Gastrocnemius medialis (tissue), 4 donors: ENCODE measurements at regions not wholly inside any gene's neighbourhood (a gene's known extent, or its start where the extent isn't known, plus 50 kb on each side); places are given as distances from the start of the nearest gene placed in this dataset.

Experiments used
- POLR2A ChIP-seq, 2 donors: fragments of 450-650 bp; IDR thresholded peaks; one replicate each; pipeline ENCODE4 v1.6.1; 2017; ENCODE audit warnings: antibody characterized with exemption in 2 of 2, mild to moderate bottlenecking in 2 of 2, moderate library complexity in 2 of 2
- TF ChIP-seq, protein P1 (sequence below), 5 experiments: fragments of 450-650 bp in 3 of 5; fragments of 200-600 bp in 2 of 5; sonication (generic) in 2 of 5; IDR thresholded peaks in 4 of 5; conservative IDR thresholded peaks in 1 of 5; 1 replicate in 4 of 5; 2 replicates in 1 of 5; pipeline ENCODE4 v1.5.1; 2016 to 2019; ENCODE audit warnings: antibody characterized with exemption in 5 of 5, mild to moderate bottlenecking in 3 of 5, moderate library complexity in 3 of 5

DNA sequence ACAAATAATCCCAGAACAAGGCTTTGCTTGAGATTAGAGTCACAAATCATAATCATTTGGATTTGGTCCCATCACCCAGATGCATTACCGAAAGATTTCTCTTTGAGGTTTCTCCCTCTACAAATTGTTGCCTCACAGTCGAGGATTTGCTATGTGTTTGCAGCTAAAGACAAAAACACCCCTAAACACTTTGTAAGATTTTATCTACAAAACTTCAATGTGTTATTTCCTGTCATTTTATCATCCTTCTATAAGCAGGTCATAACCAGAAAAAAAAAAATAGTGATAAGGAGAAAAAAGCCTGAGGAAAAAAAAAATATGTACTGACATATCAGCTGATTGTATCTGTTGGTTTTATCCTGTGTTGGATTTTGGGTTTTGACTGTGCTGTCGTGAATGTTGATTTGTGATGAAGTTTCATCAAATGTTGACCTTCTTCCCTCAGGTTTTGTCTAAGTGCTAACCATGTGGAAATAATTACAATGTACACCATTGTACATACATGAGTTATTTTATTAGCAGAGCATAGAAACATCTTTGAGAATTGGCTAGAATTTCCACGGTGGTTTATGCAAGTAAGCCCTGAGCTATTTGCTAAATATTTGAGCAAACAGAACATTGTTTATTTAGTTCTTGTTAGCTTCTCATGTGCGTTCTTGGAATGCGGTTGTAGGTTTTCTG, 274.4 kb downstream of the NEBL start:
- TF ChIP-seq, protein P1, sequence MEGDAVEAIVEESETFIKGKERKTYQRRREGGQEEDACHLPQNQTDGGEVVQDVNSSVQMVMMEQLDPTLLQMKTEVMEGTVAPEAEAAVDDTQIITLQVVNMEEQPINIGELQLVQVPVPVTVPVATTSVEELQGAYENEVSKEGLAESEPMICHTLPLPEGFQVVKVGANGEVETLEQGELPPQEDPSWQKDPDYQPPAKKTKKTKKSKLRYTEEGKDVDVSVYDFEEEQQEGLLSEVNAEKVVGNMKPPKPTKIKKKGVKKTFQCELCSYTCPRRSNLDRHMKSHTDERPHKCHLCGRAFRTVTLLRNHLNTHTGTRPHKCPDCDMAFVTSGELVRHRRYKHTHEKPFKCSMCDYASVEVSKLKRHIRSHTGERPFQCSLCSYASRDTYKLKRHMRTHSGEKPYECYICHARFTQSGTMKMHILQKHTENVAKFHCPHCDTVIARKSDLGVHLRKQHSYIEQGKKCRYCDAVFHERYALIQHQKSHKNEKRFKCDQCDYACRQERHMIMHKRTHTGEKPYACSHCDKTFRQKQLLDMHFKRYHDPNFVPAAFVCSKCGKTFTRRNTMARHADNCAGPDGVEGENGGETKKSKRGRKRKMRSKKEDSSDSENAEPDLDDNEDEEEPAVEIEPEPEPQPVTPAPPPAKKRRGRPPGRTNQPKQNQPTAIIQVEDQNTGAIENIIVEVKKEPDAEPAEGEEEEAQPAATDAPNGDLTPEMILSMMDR (IDR thresholded peaks at IDR 0.05 in 4 of 5, conservative IDR thresholded peaks at IDR 0.05 in 1 of 5): no peak
- TF ChIP-seq POLR2A (IDR thresholded peaks at IDR 0.05): no peak
